GM10266 (cell line): ENCODE measurements at regions not wholly inside any gene's neighbourhood (a gene's known extent, or its start where the extent isn't known, plus 50 kb on each side); places are given as distances from the start of the nearest gene placed in this dataset.

Source experiments
- DNase-seq: peaks from one replicate; pipeline ENCODE4 v3.0.0; 2012; ENCODE audit errors: extremely low spot score
- CTCF ChIP-seq: IDR thresholded peaks from 2 replicates; pipeline ENCODE4 v1.5.1; 2012; ENCODE audit warnings: mild to moderate bottlenecking, low read depth; ENCODE audit not compliant: control insufficient read depth, insufficient read depth; ENCODE audit errors: missing control alignments

GRCh38 chrX:15146515-15146914 is 123.4 kb downstream of the ASB9 start:
- no peak for TF ChIP-seq CTCF
- no peak for DNase-seq

GRCh38 chrX:15143825-15144121 is 126.1 kb downstream of the ASB9 start:
- DNase-seq, result no peak
- no peak for TF ChIP-seq CTCF

DNA sequence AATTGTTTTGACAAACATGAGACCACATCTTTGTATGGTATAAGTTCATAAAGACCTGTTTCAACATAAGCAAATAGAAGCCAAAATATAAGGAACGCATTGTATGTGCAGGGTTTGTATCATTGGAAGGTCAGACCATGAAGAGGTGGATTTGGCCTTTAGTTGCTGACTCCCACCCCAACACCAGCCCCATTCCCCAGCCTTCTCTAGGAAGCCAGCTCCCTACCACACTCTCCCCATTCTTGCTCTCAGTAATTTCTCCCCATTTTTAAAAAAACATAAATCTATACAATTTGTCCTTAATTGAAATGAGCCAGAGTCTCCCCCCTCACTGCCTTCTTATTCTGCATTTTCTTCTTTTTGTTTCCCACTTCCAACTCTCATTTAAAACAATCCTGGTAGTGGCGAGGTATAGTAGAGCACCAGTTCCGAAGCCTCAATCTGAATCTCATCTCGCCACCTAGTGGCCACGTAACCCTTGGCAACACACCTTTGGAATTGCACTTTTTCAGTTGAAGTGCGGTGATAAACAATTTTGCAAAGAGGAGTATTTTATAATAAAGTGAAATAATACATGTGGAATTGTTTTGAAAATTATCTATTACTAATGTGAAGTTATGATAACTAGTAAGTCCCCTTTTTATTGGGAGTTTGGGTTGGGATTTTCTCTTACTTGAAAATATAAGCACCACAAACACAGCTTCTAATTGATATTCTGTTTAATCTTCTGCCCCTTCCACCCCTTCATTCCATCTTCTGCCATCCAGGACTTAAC is 126.6 kb downstream of the ASB9 start:
- peak; percentile 61 for TF ChIP-seq CTCF
- peak; percentile 11 for DNase-seq

DNA sequence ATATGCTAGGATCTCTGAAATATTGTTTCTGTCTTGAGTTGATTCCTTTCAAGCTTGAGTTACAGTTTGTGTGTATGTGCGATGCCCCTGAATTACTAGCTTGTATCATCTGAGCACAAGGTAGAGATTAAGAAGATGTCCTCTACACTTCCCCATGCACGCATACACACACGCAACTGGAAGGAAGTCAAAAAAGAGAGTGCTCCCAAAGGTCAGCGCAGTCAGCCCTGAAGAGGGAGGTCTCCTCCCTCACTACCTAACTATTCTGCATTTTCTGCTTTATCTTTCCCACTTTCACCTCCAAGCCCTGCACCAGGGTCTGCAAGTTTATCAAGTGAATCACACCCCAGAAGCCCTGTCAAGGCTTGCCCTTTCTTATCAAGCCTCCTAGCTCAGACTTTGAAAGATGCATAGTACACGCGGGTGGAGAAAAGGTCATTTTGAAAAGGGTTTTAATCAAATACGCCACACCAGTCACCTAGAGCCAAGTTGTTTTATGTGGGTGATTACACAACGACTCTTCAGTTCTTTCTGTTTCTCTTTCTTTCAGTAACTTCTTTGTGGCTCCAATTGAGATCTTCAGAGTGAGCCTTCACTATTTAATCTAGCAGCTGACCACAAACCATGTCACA is 127.7 kb downstream of the ASB9 start:
- DNase-seq, result peak; percentile 2
- no peak for TF ChIP-seq CTCF

DNA sequence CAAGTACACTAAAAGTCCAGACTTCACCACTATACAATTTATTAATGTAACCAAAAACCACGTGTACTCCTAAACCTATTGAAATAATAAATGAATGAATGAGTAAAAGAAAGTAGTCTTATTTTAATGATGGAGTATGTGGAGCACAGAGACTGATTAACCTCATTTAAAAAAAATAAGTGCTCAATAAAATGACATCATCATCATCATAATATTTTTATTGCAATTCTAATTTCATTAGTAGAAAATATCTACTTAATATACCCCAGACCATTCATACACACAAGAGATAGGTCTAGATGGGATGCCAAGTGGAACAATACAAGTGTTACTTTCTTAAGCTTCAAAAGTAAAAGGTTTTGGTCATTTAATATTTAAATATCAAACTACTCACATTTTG is 133.1 kb downstream of the ASB9 start:
- no peak for TF ChIP-seq CTCF
- DNase-seq, result no peak

GRCh38 chrX:15129412-15129811 is 140.5 kb downstream of the ASB9 start:
- TF ChIP-seq CTCF, result no peak

GRCh38 chrX:15128861-15129260 is 141.0 kb downstream of the ASB9 start:
- DNase-seq, result no peak
- TF ChIP-seq CTCF, result no peak

More at GRCh38 chrX:15129412-15129811, 140.5 kb downstream of the ASB9 start:
- no peak for DNase-seq
